Middle frontal gyrus (tissue), 1 donor: ENCODE measurements at regions not wholly inside any gene's neighbourhood (a gene's known extent, or its start where the extent isn't known, plus 50 kb on each side); places are given as distances from the start of the nearest gene placed in this dataset.
"Not testable (repeated sequence)": the region's sequence is repeated elsewhere in the genome, so short reads cannot be mapped to it uniquely, and the experiment has no call there.

Experiments
- DNase-seq: peaks from one replicate; pipeline ENCODE4 v3.0.0-alpha.2; 2015; ENCODE audit warnings: low spot score; ENCODE audit errors: extremely low spot score

DNA sequence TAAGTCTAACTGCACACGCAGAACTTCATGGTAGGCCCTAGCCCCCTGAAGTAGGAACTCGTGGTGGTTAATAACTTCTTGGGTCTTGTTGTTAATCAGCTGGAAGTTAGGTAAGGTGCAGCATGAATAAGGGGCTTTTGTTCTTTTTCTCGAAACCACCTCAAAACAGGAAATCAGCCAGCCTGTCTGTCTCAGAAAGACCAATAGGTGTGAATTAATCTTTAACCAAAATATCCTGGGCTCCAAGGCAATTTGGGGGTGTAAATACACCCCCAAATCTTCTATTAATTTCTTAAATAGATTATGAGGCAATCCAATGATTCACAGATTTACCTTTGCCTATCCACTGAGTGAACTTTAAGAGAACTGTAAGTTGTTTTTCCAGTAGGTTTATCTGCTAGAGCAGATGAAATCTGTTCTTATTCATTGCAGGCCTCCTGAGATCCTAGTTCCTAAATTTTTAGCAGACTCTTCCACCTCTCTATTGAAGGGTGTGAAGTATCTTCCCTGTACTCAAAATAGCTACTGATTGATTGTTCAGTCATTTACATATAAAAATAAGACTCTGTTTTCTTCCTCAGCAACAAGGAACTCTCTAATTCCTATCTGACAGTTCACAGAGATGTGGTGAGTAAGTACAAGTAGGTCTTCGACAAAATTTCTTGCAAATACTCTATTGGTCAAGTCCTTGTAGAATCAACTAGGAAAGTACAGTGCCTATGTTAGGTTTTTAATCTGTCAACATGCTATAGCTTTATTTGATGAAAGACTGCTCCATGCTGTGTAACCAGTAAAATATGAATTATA, 427.1 kb upstream of the NOX3 start:
- DNase-seq = no peak

DNA sequence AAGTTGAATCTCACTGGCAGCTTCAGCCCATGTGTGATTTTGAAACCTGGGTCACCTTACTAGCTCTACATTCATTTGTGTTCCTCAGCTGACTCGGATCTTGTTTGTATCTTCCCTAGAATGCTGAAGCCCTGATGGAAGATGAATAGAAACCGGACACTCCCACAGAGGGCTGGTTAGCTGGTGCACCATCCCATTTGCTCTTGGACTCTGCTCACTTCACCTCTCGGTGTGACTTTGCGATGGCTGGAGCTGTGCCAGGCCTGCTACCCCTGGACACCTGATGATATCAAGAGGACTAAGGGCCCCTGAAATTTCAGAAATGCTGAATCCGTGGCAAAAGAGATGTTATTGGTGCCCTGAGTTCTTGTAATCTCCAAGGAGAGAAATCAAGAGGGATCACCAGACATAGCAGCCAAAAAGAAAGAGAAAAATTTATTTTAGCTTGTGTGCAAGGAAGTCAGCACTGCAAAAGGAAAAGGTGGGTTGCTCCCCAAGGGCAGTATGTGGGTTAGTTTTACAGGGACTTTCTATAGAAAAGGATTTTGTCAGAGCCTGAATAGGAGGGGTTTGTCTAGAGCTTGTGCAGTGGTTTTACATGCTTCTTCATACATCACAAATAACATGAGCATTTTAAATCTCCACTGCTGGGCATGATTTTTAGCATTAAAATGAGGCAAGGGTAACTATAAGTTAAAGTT, 426.3 kb upstream of the NOX3 start:
- no peak for DNase-seq

DNA sequence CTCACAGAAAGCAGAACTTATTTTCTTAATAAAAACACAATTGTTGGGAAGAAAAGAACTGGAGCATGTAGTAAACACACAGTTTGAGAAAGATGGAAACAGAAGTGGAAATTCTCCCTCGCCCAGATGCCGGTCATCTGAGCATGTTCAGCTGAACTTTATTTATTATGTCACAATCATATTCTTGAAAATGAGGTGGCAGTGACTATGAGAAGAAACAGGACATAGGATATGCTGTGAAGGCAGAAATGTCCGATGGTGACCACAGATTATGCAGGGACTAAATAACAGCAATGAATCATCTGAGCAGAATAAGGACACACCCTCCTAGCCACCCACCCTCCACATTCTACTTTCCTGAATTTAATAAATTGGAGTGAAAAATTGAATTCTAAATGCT, 425.3 kb upstream of the NOX3 start:
- no peak for DNase-seq

DNA sequence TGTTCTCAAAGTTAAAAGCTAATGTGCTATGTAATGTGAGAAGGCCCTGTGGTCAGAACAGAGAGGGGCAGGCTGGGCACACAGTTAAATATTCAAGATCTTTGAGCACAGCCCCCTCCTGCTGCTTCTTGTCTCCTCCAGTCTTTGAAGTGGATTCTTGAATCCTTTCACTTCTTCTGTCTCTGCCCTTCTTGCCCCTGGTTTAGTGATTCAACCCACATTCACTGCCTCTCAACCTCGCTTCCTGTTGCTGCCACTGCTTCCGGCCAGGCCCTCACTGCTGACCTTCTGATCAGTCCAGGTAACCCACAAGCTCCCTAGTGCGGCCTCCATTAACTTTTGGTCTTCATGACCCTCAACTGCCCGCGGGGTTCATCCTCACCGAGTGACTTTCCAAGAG, 417.3 kb upstream of the NOX3 start:
- no peak for DNase-seq

DNA sequence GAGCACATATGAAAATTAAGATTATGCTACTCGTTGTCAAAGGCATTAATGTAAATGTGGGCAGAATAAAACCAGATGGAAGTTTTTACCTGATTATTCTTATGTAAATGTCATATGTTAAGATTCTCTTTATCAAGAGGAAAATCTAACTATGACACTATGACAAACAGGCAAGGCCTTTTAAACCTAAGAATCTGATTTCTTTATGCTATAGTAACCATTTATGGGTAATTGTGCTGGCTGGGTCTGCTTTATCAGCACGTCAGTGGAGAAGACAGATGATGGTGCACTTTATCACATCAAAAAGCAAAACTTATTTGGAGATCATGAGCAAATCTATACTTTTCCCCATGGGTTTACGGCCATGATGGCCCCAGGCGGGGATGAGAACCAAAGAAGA, 412.0 kb upstream of the NOX3 start:
- no peak for DNase-seq

DNA sequence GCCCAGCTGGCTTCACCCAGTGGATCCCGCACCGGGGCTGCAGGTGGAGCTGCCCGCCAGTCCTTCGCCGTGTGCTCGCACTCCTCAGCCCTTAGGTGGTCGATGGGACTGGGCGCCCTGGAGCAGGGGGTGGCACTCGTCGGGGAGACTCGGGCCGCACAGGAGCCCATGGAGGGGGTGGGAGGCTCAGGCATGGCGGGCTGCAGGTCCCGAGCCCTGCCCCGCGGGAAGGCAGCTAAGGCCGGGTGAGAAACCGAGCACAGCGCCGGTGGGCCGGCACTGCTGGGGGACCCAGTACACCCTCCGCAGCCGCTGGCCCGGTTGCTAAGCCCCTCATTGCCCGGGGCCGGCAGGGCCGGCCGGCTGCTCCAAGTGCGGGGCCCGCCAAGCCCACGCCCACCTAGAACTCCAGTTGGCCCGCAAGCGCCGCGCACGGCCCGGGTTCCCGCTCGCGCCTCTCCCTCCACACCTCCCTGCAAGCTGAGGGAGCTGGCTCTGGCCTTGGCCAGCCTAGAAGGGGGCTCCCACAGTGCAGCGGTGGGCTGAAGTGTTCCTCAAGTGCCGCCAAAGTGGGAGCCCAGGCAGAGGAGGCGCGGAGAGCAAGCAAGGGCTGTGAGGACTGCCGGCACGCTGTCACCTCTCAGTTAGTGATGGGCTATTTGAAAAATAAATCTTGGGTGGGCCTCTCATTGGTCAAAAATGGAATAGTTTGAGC, 411.2 kb upstream of the NOX3 start:
- not testable (repeated sequence) for DNase-seq

DNA sequence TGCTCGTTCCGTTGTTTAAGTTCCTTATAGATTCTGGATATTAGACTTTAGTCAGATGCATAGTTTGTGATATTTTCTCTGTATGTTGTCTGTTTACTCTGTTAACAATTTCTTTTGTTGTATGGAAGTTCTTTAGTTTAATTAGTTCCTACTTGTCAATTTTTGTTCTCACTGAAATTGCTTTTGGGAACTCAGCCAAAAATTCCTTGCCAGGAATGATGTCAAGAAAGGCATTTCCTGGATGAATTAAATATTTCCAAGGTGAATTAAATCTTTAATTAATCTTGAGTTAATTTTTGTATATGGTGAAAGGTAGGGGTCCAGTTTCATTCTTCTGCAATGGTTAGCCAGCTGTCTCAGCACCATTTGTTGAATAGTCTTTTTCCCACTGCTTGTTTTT, 406.2 kb upstream of the NOX3 start:
- no peak for DNase-seq

DNA sequence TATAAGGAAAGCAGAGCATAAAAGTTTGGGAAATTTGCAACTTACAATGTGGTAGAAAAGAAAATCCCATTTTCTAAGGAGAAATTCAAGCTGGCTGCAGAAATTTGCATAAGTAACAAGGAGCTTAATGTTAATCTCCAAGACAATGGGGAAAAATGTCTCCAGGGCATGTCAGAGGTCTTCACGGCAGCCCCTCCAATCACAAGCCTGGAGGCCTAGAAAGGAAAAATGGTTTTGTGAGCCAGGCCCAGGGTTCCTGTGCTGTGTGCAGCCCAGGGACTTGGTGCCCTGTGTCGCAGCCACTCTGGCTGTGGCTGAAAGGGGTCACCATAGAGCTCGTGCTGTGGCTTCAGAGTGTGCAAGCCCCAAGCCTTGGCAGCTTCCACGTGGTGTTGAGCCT, 403.3 kb upstream of the NOX3 start:
- not testable (repeated sequence) for DNase-seq

DNA sequence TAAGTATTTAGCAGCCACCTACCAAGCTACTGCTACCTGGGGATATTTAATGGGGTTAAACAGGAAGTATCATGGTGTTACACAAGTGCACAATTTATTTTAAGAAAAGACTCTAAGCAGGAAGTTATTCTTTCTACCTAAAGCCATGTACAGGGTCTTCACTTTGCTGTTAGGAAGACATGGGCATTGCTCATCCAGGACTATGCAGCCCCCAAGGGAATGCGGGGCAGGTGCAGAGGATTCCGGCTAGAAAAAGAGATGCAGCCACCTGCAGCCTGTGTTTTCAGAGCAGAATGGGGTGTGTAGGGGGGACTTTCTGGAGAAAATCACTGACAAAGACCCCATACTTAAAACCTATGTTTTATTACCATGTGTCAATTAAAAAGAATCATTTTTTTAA, 399.1 kb upstream of the NOX3 start:
- no peak for DNase-seq

DNA sequence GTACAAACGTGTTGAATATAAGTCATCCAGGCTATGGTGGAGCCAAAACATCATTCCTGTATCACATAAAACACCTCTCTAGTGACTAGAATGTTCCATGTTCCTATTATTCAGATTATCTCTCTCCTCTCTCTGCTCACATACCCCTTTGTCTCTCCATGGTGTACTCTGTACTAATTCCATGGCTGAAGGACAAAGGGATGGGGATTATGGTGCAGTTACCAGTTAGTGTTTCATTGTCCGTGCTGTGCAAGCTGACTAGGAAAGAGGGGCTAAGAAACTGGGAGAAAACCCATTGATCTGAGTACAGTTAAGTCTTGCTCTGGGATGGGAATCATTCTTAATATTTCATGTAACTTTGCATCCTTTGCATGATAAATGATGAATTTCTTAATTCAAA, 397.4 kb upstream of the NOX3 start:
- no peak for DNase-seq

DNA sequence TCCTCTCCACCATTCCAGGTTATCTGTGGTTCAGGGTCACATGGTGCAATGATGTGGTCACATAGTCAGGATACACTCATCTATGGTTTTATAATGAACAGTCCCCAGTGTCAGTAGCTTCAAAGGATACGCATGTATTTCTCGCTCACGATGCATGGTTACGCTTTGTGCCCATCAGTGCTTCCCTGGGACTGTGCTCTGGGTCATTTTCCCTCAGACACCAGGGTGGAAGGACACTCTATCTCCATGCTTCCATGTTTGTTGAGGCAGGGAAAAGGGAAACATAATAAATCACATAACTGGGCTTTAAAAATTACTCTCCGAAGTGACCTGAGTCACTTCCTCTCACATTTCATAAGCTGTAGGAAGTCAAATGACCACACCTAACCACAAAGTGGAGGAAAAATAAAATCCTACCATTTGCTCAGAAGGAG, 394.8 kb upstream of the NOX3 start:
- no peak for DNase-seq

DNA sequence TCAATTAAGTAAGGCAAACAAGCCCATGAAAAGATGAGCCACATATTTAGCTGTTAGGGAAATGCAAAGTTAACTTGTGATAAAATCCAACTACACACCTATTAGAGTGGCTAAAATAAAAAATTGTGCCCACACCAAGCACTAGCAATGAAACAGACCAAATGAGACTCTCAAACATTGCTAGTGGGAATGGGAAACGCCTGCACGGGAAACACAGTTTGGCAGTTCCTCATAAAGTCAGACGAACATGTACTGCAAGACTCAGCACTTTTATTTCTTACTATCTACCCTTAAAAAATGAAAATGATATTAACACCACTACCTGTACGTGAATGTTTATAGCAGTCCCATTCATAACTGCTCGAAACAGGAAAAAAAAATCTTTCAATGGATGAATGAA, 392.1 kb upstream of the NOX3 start:
- no peak for DNase-seq

DNA sequence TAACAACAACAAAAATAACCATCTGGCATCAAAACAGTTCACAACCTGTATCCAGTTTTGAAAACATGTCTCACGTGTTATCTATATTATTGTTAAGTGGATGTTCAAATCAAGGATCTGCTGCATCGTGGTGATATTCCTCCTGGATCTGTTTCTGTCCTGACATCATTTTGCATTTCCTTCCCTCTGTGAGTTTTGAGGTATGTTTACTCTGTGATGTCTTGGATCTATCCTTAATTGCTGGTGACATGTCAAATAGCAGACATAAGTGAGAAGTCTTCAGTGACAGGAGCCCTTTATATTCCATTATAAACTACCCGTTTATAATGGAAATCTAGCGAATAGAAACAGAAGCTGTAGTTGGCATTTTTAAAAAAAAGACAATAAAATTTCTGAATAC, 381.8 kb upstream of the NOX3 start:
- no peak for DNase-seq

DNA sequence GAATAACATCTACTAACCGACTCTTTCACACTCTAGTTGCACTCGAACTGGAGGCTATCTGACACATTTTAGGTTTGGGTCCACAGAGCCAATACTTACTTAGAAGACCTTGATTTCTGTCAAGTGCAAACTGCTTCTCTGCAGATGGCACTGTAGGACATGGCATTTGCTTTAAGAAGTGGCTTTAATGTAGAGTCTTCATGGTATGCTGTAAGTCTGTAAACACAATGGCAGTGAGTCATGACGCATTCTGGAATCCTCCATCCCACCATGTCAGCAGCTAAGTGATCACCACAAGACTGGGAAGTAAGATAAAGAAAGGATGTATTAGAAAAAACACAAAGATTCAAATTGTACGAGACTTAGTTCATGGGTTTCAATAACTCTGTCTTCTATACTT, 377.0 kb upstream of the NOX3 start:
- DNase-seq = no peak

DNA sequence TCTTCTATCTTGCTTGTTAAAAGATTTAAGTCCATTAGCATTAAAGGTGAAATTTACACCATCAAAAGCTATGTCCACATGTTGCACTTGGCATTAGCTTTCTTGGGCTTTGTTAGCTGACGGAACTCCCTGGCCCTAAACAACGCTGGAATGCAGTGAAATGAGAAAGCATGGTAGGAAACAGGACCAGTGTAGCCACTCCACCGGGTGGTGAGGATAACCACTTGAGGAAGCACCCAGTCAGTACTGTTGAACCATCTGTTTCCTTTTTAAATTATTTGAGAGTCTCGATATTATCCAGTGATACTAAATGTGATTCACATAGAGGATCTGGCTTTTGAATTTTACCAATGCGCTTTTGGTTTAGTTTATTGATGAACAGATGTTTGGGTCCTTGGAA, 374.9 kb upstream of the NOX3 start:
- no peak for DNase-seq

DNA sequence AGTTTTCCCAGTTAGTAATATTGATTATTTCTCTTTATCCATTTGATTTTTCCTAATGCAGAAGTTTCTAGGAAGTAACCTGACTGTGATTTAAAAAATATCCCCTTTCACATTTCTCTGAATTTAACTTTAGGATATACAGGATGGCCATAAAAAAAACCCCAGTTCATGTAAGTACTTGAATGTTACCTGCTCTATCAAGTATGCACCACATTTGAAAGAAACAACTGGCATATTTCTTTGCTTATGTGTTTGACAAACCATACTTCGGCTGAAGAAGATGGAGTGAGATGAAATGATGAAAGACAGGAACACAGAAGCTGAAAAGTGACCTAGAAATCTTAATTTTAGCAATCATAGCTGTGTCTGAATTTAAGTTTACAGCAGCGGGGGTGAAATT, 374.0 kb upstream of the NOX3 start:
- DNase-seq = no peak

DNA sequence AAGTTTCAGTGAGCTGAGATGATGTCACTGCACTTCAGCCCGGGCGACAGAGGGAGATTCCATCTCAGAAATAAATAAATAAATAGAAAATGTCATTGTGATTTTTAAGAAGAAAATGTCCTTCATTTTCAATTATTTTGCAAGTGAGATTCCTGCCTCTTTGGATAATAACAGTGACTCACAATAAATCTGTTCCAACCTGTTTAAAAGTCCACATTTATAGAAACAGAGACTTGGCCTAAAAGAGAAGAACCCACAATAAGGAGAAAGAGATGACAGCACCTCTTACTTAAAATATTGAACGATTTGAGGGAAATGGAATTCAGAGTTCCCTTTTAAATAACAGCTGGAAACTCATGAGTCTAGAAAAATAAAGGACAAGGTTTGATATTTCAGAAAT, 373.4 kb upstream of the NOX3 start:
- DNase-seq = no peak

DNA sequence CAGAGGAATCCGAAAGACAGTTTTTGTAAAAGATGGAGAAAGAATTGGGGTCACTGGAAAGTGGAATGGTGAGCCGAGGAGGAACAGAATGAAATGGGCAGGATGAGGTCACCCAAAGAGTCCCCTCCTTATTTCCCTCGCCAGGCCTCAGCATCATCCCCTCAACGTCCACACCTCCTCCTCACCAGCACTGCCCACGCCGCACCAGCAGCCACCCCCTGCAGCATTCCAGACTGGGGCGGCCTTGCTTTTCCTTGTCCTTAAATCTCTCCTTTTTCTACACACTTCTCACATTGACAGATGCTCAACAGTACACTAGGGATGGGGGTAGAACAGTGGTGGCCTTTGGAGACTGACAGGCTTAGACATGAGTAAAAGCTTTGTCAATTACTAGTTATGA, 363.1 kb upstream of the NOX3 start:
- no peak for DNase-seq

DNA sequence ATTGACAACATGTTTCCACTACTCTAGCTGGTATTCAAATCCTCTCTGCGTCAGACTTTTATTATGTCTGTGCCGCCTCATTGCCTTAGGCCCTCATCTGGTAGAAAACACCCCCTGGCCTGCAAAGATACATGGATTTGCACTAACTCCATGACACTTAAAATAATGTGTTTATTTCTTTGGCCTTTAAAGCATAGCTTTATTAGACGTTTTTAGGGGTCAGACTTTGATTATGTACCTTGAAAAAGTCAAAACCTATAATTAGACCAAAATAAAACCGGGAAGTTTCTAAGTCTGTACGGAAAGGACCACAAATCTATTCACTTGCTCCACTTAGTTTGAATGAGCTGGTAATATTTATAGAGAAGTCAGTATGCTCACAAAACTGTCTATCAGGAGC, 357.9 kb upstream of the NOX3 start:
- DNase-seq = no peak

DNA sequence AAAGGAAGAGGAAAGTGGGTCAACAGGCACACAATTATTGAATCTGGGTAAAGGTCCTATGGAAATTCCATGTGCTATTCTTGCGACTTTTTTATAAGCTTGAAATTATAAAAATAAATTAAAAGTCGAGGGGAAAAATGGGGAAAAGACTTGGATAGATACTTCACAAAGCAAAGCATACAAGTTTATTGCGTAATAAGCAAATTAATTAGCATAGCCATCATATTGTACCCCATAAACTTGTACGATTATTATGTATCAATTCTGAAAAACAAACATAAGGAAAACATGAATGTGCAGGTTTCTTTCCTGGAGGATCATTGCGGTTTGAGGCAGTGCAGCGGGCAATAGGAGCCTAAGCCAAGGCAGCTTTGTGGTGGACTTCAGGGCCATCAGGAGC, 351.6 kb upstream of the NOX3 start:
- DNase-seq = no peak

DNA sequence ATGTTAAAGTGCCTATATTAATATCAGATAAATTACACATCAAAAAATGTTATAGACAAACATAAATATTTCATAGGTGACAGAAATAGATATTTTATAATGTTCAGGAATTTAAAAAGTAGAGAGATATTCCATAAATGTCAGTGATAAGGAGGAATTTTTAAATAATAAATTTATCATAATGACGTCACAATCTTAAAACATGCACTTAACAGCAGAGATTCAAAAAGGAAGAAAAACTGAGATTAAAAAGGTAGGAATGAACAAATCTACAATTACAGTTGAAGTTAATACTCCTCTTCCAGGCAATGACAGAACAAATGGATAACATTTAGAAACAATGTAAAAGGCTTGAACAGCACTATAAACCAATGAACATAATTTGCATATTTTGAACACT, 345.4 kb upstream of the NOX3 start:
- DNase-seq = no peak

DNA sequence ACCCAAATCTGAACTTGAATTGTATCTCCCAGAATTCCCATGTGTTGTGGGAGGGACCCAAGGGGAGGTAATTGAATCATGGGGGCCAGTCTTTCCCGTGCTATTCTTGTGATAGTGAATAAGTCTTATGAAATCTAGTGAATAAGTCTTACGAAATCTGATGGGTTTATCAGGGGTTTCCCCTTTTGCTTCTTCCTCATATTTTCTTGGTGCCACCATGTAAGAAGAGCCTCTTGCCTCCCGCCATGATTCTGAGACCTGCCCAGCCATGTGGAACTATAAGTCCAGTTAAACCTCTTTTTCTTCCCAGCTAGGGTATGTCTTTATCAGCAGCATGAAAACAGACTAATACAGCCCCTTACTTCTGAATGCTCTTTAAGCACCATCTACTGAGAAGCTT, 343.2 kb upstream of the NOX3 start:
- DNase-seq = not testable (repeated sequence)
